K562 (cell line): ENCODE measurements at regions not wholly inside any gene's neighbourhood (a gene's known extent, or its start where the extent isn't known, plus 50 kb on each side); places are given as distances from the start of the nearest gene placed in this dataset.

Experiments
- ATAC-seq: fragments of 200-7000 bp; cut with Tn5 transposase; 3 replicates; pipeline ENCODE4 v1.9.1; 2020; ENCODE audit warnings: moderate library complexity
- BruUV-seq: library from RNA; stranded (reverse); fragments of 400-500 nt; replicated peaks from 2 replicates; lab custom pipeline; 2021; lab: Mats Ljungman, UMichigan
- CTCF ChIA-PET: fragments of 300-600 bp; formaldehyde crosslinking; extraction: SDS; loops from one replicate; lab custom pipeline; 2021; ENCODE audit warnings: low intra/inter-chr PET ratio; lab: Yijun Ruan, JAX
- POLR2A ChIA-PET: fragments of 300-600, 350-650 bp; sonication (Branson Sonifier 250); formaldehyde crosslinking; extraction: SDS; loops from one replicate; lab custom pipeline; 2021; ENCODE audit warnings: antibody characterized with exemption, inconsistent platforms; lab: Yijun Ruan, JAX
- DNase-seq, 4 experiments: peaks; one replicate each; pipeline versions ENCODE4 v3.0.0 to v3.0.0-alpha.2; 2011 to 2018; ENCODE audit warnings: low spot score in 3 of 4, mixed read lengths in 3 of 4; ENCODE audit errors: extremely low read depth in 1 of 4
- FAIRE-seq: peaks from 2 replicates; lab custom pipeline; 2011; peaks lifted over from hg19 to GRCh38; lab: Jason Lieb, UNC
- H2AFZ ChIP-seq: 2 replicates; pipeline ENCODE4 v1.6.0; 2011; ENCODE audit warnings: low read depth, low read length, control low read depth, inconsistent platforms
- H3K27ac ChIP-seq: fragments of 200-600 bp; 3 replicates; pipeline ENCODE4 v1.8.0; 2011; ENCODE audit warnings: low read depth, mild to moderate bottlenecking, control low read depth, inconsistent platforms, low read length, moderate library complexity, mixed read lengths; ENCODE audit errors: extremely low read depth
- H3K27me3 ChIP-seq, 2 experiments: fragments of 300-600 bp in 1 of 2; 2 replicates in 1 of 2; 3 replicates in 1 of 2; pipeline versions ENCODE4 v1.6.0 to v1.8.0; 2011; ENCODE audit warnings: inconsistent platforms in 2 of 2, low read length in 2 of 2, mild to moderate bottlenecking in 1 of 2, mixed read lengths in 1 of 2, moderate library complexity in 1 of 2; ENCODE audit not compliant: control insufficient read depth in 2 of 2, insufficient read depth in 2 of 2
- H3K36me3 ChIP-seq: fragments of 300-600 bp; 3 replicates; pipeline ENCODE4 v1.8.0; 2011; ENCODE audit warnings: mild to moderate bottlenecking, low read length, inconsistent platforms; ENCODE audit not compliant: control insufficient read depth, insufficient read depth
- H3K4me1 ChIP-seq, 2 experiments: fragments of 200-600 bp in 1 of 2; replicated peaks in 1 of 2; 2 replicates in 1 of 2; 3 replicates in 1 of 2; pipeline versions ENCODE4 v1.5.1 to v1.8.0; 2011; ENCODE audit warnings: inconsistent platforms in 2 of 2, low read length in 2 of 2, mild to moderate bottlenecking in 1 of 2, mixed read lengths in 1 of 2, moderate library complexity in 1 of 2; ENCODE audit not compliant: control insufficient read depth in 2 of 2, insufficient read depth in 2 of 2
- H3K4me2 ChIP-seq: 2 replicates; pipeline ENCODE4 v1.6.1; 2011; ENCODE audit warnings: low read length, control low read depth, inconsistent platforms, mixed read lengths; ENCODE audit not compliant: insufficient read depth
- H3K4me3 ChIP-seq: fragments of 200-600 bp; sonication (generic), shearing (Covaris generic); 2 replicates; pipeline ENCODE4 v1.5.1; 2016; ENCODE audit warnings: control low read depth, inconsistent platforms
- H3K79me2 ChIP-seq: fragments of 200-600 bp; 3 replicates; pipeline ENCODE4 v1.8.0; 2011; ENCODE audit warnings: low read length, inconsistent platforms; ENCODE audit not compliant: control insufficient read depth, insufficient read depth
- H3K9ac ChIP-seq, 2 experiments: 2 replicates each; pipeline versions ENCODE4 v1.6.0 to v1.6.1; 2011; ENCODE audit warnings: low read depth in 2 of 2, low read length in 2 of 2, control low read depth in 1 of 2, inconsistent platforms in 1 of 2, mild to moderate bottlenecking in 1 of 2, mixed read lengths in 1 of 2; ENCODE audit not compliant: insufficient read depth in 1 of 2
- H3K9me1 ChIP-seq: one replicate; pipeline ENCODE4 v1.6.0; 2011; ENCODE audit warnings: inconsistent platforms, mild to moderate bottlenecking, low read length, moderate library complexity; ENCODE audit not compliant: control insufficient read depth, insufficient read depth
- H3K9me3 ChIP-seq: replicated peaks from 2 replicates; pipeline ENCODE4 v1.5.1; 2011; ENCODE audit warnings: low read depth, low read length, inconsistent platforms; ENCODE audit not compliant: control insufficient read depth, insufficient read depth
- H4K20me1 ChIP-seq: replicated peaks from 2 replicates; pipeline ENCODE4 v1.6.1; 2011; ENCODE audit warnings: low read length, inconsistent platforms, mixed read lengths; ENCODE audit not compliant: control insufficient read depth, insufficient read depth
- BRD4 ChIP-seq: fragments of 200-600 bp; sonication (generic); IDR thresholded peaks from 2 replicates; pipeline ENCODE4 v1.6.1; 2017; ENCODE audit warnings: inconsistent platforms
- CBX1 ChIP-seq: sonication (generic); IDR thresholded peaks from 2 replicates; pipeline ENCODE4 v1.6.1; 2016; ENCODE audit warnings: antibody characterized with exemption, low read depth, mild to moderate bottlenecking
- CREB3 ChIP-seq: fragments of 450-650 bp; conservative IDR thresholded peaks from 2 replicates; pipeline ENCODE4 v1.6.1; 2016; ENCODE audit warnings: missing genetic modification characterization, low read depth, mild to moderate bottlenecking, missing compliant biosample characterization, moderate library complexity
- FOXJ3 ChIP-seq: sonication (generic); formaldehyde crosslinking; IDR thresholded peaks from 2 replicates; pipeline ENCODE4 v1.4.0; 2020; ENCODE audit warnings: mild to moderate bottlenecking, missing genetic modification reagents
- FOXK2 ChIP-seq, 2 experiments: fragments of 450-650 bp; IDR thresholded peaks in 1 of 2; conservative IDR thresholded peaks in 1 of 2; 2 replicates each; pipeline ENCODE4 v1.6.1; 2016; ENCODE audit warnings: low read depth in 2 of 2, mild to moderate bottlenecking in 1 of 2
- POLR3A ChIP-seq: IDR thresholded peaks from 2 replicates; pipeline ENCODE4 v1.6.1; 2011; ENCODE audit warnings: borderline replicate concordance, mild to moderate bottlenecking, moderate library complexity; ENCODE audit not compliant: insufficient read length, insufficient read depth; ENCODE audit errors: extremely low read depth
- SNAPC5 ChIP-seq: fragments of 250-450 bp; sonication (Bioruptor Pico); IDR thresholded peaks from 2 replicates; pipeline ENCODE4 v1.8.0; 2021; ENCODE audit warnings: moderate library complexity, mild to moderate bottlenecking, inconsistent platforms
- WHSC1 ChIP-seq: IDR thresholded peaks from one replicate; pipeline ENCODE4 v1.6.1; 2012; ENCODE audit warnings: low read length, control low read depth, inconsistent platforms
- ZNF277 ChIP-seq: fragments of 250-450 bp; sonication (Bioruptor Pico); IDR thresholded peaks from 2 replicates; pipeline ENCODE4 v1.8.0; 2022; ENCODE audit warnings: inconsistent platforms, mild to moderate bottlenecking, moderate library complexity, borderline replicate concordance
- ZNF408 ChIP-seq: fragments of 250-450 bp; sonication (Bioruptor Pico); IDR thresholded peaks from 2 replicates; pipeline ENCODE4 v1.4.0; 2020; ENCODE audit warnings: low read depth, mild to moderate bottlenecking, moderate library complexity
- WGBS: fragments of 100-300 bp; shearing (Covaris generic); methylation state at CpG from one replicate; pipeline ENCODE4 v1.1.6; 2016; ENCODE audit warnings: low coverage, mixed read lengths; ENCODE audit not compliant: insufficient coverage; ENCODE audit errors: missing lambda C conversion rate; 5-methylcytosine and 5-hydroxymethylcytosine counted together
- in situ Hi-C: fragments of 300-500 bp; cut with MboI; formaldehyde crosslinking; loops from 4 replicates; pipeline ENCODE4 v1.15.0; 2018; ENCODE audit warnings: inconsistent platforms, mixed read lengths
- intact Hi-C: fragments of 100-400 bp; cut with micrococcal nuclease; formaldehyde crosslinking; loops from 2 replicates; pipeline ENCODE4 v1.14.2; 2022
- TF ChIP-seq, protein P1 (sequence below): fragments of 450-650 bp; IDR thresholded peaks from one replicate; pipeline ENCODE4 v1.6.1; 2018; ENCODE audit warnings: mild to moderate bottlenecking, moderate library complexity; ENCODE audit not compliant: partially characterized antibody

GRCh38 chr14:81849714-81850113, 316.1 kb upstream of the SEL1L start (continued):
- TF ChIP-seq SNAPC5 (CRISPR knock-in tag), result no peak
- no peak for TF ChIP-seq CBX1
- no peak for TF ChIP-seq WHSC1
- TF ChIP-seq ZNF277 (CRISPR knock-in tag), result no peak
- TF ChIP-seq FOXK2 (conservative IDR thresholded peaks at IDR 0.05 in 1 of 2, IDR thresholded peaks at IDR 0.05 in 1 of 2; ENCODE audit: low read depth in 2 of 2), result no peak
- TF ChIP-seq POLR3A, result no peak
- no peak for TF ChIP-seq BRD4

DNA sequence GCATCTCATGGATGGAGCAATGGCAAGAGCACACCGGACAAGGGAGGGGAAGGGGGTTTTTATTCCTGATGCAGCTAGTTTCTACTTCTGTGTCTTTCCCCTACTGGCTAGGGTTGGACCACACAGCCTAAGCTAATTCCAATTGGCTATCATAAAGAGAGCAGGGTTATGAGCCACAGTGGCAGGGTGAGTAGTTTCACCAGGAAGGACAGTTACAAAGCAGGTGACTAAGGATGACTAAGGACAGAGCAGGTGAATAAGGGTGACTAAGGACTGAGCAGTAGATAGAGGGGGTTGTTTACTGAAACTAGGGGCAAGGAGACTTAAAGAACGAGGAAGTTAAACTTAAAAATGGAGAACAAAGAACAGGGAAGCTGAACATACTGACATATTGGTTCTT, 321.4 kb upstream of the SEL1L start:
- no peak overlapping the region for H3K9ac ChIP-seq
- no peak overlapping the region for H3K4me3 ChIP-seq
- no peaks in the 10 kb centered on the region for H3K36me3 ChIP-seq
- no peaks in the 10 kb centered on the region for H3K4me1 ChIP-seq
- no peak overlapping the region for H3K4me2 ChIP-seq
- no peak for FAIRE-seq
- H3K27me3 ChIP-seq, result no peaks in the 10 kb centered on the region
- H3K9me3 ChIP-seq, result no peaks in the 10 kb centered on the region
- 0% methylated on average over 1 of the region's 2 CpGs for WGBS
- H3K79me2 ChIP-seq, result no peaks in the 10 kb centered on the region
- TF ChIP-seq FOXJ3 (CRISPR knock-in tag) (no peak), CREB3 (tag) (no peak), ZNF408 (CRISPR knock-in tag) (no peak)
- TF ChIP-seq, protein P1, sequence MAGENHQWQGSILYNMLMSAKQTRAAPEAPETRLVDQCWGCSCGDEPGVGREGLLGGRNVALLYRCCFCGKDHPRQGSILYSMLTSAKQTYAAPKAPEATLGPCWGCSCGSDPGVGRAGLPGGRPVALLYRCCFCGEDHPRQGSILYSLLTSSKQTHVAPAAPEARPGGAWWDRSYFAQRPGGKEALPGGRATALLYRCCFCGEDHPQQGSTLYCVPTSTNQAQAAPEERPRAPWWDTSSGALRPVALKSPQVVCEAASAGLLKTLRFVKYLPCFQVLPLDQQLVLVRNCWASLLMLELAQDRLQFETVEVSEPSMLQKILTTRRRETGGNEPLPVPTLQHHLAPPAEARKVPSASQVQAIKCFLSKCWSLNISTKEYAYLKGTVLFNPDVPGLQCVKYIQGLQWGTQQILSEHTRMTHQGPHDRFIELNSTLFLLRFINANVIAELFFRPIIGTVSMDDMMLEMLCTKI, result no peak
- no TSS peak for BruUV-seq
- ATAC-seq, result no peak
- intact Hi-C loops (no loop called here), in situ Hi-C loops (no loop called here)
- H3K9me1 ChIP-seq, result no peaks in the 10 kb centered on the region
- CTCF ChIA-PET, result no interaction called here
- no peak for DNase-seq
- H4K20me1 ChIP-seq, result no peaks in the 10 kb centered on the region
- no peak overlapping the region for H3K27ac ChIP-seq
- no peak overlapping the region for H2AFZ ChIP-seq
- POLR2A ChIA-PET, result interaction anchor here (0.6 kb wide), 1 partner anchor 830 kb away, joined by 3 read pairs; no protein-coding TSS in a partner anchor
